Amniotic epithelial cell (primary cell): ENCODE measurements at regions not wholly inside any gene's neighbourhood (a gene's known extent, or its start where the extent isn't known, plus 50 kb on each side); places are given as distances from the start of the nearest gene placed in this dataset.

Experiments used
- DNase-seq: peaks from one replicate; pipeline ENCODE4 v3.0.0-alpha.2; 2010; ENCODE audit warnings: low read depth

DNA sequence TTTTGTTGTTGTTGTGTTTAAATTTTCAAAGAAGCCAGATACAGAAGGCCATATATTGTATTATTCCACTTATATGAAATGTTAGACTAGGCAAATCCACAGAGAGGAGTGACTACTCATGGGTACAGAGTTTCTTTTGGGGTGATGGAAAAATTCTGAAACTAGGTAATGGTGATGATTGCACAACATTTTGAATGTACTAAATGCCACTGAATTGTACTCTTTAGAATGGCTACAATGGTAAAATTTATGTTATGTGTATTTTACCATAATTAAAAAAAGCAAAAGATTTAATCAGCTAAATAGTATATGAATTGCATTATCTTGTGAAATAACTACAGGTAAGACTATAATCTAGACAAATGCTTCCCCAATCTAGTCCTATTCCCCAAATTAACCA, 733.6 kb upstream of the TMEM132C start:
- DNase-seq: no peak

DNA sequence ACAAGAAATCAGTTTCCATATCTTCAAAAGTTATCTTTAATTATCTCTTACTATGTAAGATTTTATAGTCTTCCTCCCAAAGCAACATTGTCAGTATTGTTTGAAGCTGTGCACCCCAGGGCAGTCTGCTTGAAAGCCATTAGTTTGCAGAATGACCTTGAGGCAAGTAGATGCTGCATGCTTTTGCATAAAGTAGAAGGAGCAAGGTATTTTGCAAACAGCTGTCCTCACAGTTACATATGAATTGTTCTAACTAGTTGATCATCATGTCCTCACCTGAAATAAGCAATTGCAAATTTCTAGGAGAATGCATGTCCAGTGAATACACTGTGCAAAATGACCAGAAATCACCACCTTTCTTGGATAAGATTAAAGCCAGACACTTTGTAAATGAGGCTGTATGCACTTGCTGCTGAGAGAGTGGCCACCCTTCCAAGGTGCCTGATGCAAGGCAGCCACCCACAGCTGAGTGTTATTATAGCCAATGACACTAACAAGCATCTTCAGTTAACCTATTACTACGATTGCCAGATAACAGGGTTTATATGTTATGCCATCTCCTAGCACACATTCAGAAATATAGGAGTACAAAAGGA, 730.0 kb upstream of the TMEM132C start:
- DNase-seq: no peak

GRCh38 chr12:127538316-127538715, 728.7 kb upstream of the TMEM132C start:
- DNase-seq: no peak

DNA sequence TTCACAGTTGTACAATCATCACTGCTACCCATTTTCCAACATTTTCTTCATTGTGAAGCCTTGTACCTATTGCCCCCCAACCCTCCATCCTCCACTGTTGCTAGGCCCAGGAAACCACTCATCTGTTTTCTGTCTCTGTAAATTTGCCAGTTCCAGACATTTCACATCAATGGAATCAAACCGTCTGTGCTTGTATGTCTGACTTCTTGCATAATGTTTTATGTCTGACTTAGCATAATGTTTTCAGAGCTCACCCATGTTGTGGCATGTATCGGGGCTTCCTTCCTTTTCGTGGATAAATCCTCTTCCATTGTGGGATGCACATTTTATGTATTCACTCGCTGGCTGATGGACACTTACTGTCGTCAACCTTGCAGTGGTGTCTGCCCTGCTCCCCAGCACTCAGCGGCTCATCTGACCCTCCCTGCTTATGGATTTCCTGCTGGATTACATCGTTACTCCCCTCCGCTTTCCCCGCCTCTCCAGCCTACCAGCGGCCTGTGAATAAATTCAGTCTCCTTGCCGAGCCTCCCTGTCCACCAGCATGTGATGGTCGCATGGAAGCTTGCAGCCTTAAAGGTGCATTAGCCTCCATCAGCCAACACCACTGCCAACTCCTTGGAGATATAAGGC, 727.6 kb upstream of the TMEM132C start:
- no peak for DNase-seq

GRCh38 chr12:127542391-127542790, 724.6 kb upstream of the TMEM132C start:
- no peak for DNase-seq

DNA sequence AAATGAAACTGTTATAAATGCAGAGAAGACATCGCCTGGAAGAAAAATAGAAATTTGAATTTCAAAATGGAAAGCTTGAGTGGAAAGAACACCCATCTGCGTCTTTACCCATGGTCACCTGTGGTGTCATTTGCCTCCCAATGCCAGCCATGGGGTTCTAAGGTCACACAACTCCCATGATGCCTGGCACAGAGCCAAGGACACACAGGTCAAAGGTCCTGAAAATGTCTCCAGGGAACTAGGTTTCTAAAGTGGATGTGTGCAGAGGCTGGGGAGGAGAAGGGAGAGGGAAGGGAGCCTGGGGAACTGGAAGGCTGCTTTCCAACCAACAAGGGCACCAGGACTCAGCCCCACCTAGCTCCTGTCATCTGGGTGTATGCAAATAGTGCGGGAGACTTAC, 724.0 kb upstream of the TMEM132C start:
- no peak for DNase-seq

DNA sequence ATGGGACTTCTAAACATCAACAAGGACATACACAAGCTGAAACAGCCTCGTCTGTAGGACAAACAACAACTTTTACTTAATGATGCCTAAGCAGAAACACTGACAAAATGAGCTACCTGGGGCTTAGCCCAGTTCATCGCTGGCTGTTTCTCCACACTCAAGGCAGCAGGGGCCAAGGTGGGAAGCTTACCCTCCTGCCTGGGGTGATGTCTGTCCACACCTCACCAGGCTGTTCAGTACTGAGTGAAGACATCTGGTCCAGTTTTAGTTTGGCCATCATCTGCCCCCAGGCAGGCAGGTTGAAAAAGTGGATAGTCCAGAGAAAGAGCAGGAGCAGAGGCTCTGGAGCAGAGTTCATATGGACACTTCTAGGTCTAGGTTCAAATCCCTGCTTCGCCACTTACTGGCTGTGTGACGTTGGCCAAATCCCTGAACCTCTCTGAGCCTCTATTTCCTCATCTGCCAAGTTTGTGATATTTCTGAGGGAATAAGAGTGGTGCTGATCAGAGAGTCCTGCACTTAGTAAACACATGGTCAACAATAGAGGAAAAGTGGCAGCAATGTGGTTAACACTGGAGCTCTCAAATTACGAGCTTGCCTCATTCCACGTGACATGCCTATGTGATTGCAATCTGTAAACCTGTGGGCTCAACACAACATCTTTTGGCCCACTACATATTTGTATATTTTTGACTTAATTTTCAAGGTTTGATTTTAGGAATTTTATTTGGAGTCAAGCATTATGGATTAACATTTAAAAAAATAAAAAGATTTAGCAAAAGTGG, 720.1 kb upstream of the TMEM132C start:
- DNase-seq: no peak

- DNase-seq: no peak
Observed at GRCh38 chr12:127548123-127548553, 718.8 kb upstream of the TMEM132C start.

GRCh38 chr12:127550271-127550670, 716.7 kb upstream of the TMEM132C start:
- no peak for DNase-seq

GRCh38 chr12:127552838-127553237, 714.1 kb upstream of the TMEM132C start:
- no peak for DNase-seq

DNA sequence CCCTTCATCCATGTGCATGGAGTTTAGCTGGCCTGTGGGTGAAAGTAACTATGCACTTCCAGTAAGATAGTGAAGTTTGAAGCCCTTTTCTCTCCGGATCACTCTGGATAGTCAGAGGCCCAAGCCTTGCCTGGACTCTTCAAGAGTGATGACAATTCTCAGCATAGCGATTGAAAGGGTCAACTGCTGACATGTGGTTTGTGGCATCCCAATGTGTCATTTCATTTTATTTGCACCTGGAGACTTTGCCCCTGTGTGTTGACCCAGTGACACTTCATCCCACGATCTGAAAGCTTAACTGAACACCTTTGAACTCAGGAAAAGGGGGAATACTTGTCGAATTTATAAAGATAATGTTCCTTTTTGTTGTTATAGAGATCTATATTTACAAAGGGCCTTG, 711.9 kb upstream of the TMEM132C start:
- no peak for DNase-seq

GRCh38 chr12:127556231-127556886, 710.6 kb upstream of the TMEM132C start:
- no peak for DNase-seq

GRCh38 chr12:127558361-127558760, 708.6 kb upstream of the TMEM132C start:
- DNase-seq: no peak

GRCh38 chr12:127559349-127560040, 707.5 kb upstream of the TMEM132C start:
- DNase-seq: peak; percentile 66

GRCh38 chr12:127560041-127560478, 706.9 kb upstream of the TMEM132C start:
- DNase-seq: no peak

DNA sequence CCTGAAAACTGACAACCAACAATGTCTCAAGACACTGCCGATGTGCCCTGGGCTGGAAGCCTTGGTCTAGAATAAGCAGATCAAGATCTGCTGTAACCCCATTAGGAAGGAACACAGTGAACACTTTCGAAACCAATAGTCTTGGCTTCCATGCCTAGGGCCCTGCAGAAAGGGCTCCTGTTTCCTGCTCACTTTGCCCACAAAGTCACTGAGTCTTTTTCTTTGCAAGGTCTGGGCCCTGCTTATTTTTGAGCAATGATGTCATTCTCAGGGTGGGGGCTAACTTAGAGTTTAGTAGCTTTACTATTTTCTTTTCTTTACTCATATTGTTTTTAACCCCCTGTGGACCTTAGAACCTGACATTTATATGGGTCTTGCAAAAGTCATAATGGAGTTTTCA, 704.2 kb upstream of the TMEM132C start:
- DNase-seq: no peak

- no peak for DNase-seq
Observed at GRCh38 chr12:127565241-127565640, 701.7 kb upstream of the TMEM132C start.

GRCh38 chr12:127567531-127567930, 699.4 kb upstream of the TMEM132C start:
- no peak for DNase-seq

DNA sequence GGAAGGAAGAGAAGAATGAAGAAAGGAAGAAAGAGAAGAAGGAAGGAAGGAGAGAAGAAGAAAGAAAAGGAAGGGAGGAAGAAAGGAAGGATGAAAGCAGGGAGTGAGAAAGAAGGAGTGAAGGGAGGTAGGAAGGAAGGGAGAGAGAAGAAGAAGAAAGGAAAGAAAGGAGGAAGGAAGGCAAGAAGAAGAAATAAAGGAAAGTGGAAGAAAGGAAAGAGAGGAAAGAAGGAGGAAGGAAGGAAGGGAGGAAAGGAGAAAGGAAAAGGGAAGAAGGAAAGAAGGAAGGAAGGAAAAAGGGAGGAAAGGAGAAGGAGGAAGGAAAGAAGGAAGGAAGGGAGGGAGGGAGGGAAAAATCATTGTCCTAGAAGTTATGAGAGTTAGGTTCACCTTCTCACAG, 696.6 kb upstream of the TMEM132C start:
- no peak for DNase-seq

DNA sequence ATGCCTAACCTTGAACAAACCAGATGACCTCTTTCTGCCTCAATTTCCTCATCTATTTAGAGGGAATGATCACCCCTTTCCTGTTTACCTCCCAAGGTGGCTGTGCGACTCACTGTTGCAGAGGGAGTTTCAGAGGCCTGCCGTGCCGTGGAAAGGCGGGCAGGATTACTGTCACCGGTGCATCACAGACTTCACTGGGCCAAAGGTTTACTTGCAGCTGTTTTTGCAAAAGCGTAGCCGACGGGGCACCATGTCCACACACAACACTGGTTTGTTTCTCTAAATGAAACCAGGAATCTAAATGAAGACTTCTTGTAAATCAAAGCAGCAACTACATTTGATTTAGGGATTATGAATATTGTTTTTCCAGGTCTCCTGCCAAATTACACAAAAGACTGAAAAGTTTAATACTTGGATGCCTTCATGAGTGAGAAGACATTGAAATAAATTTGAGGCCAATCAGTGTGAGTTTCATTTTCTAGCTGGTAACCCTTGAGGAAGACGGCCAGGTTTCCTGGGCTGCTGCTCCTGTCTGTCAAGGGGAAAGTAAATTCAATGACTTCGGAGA, 696.1 kb upstream of the TMEM132C start:
- DNase-seq: no peak

DNA sequence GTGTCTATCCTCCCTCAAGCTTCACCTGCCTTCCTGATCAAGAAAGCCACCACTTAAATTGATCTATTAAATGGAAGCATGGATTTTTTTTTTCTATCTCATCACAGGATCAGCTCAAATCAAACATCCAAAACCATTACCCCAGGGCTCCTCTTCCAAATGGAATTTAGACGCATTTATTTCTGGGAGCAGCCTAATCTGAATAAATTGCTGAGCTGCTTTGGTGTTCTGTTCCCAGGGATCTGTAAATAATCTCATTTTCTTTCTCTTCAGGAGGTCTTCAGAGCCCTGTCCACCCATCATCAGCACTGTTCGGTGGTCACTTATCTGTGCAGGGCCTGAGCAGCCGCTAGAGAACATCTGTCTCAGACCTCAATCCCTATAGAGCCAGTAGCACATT, 695.4 kb upstream of the TMEM132C start:
- no peak for DNase-seq

GRCh38 chr12:127579446-127579845, 687.5 kb upstream of the TMEM132C start:
- DNase-seq: no peak
